BJ (cell line): ENCODE measurements at regions not wholly inside any gene's neighbourhood (a gene's known extent, or its start where the extent isn't known, plus 50 kb on each side); places are given as distances from the start of the nearest gene placed in this dataset.

Experiments used
- CTCF ChIA-PET: fragments of 350-600 bp; formaldehyde crosslinking; extraction: SDS; loops from one replicate; lab custom pipeline; 2021; ENCODE audit warnings: antibody characterized with exemption, inconsistent platforms; lab: Yijun Ruan, JAX
- POLR2A ChIA-PET: fragments of 300-600 bp; sonication (Branson Sonifier 250); formaldehyde crosslinking; extraction: SDS; loops from one replicate; lab custom pipeline; 2021; ENCODE audit warnings: antibody characterized with exemption; lab: Charles Lee
- DNase-seq: peaks from one replicate; pipeline ENCODE4 v3.0.0-alpha.2; 2011; ENCODE audit warnings: low read depth
- H3K27me3 ChIP-seq: 2 replicates; pipeline ENCODE4 v1.6.0; 2011; ENCODE audit warnings: low read length; ENCODE audit not compliant: control insufficient read depth, insufficient read depth
- H3K36me3 ChIP-seq: 2 replicates; pipeline ENCODE4 v1.5.1; 2011; ENCODE audit warnings: low read length; ENCODE audit not compliant: control insufficient read depth, insufficient read depth
- H3K4me3 ChIP-seq: 2 replicates; pipeline ENCODE4 v1.5.1; 2011; ENCODE audit warnings: low read depth, mild to moderate bottlenecking, control low read depth, low read length
- CTCF ChIP-seq: IDR thresholded peaks from 2 replicates; pipeline ENCODE4 v1.5.1; 2011; ENCODE audit warnings: low read depth, mild to moderate bottlenecking, control low read depth, inconsistent platforms, low read length, moderate library complexity; ENCODE audit not compliant: insufficient read depth

- Histone ChIP-seq H3K4me3 (no peak overlapping the region), H3K36me3 (no peaks in the 10 kb centered on the region), H3K27me3 (no peaks in the 10 kb centered on the region; the same call in 1 of the 2 replicates)
- CTCF ChIA-PET = interaction anchor here (1.7 kb wide), 1 partner anchor 11 kb away, joined by 5 read pairs; no protein-coding TSS in a partner anchor
- no peak for TF ChIP-seq CTCF
- POLR2A ChIA-PET = no interaction called here
- no peak for DNase-seq
Measured at GRCh38 chr10:62733654-62734293, 70.7 kb upstream of the ADO start.

- no peak for TF ChIP-seq CTCF
- H3K27me3 ChIP-seq = no peaks in the 10 kb centered on the region; the same call in 1 of the 2 replicates
- no peaks in the 10 kb centered on the region for H3K36me3 ChIP-seq
- POLR2A ChIA-PET = no interaction called here
- CTCF ChIA-PET = interaction anchor here (0.7 to 1.7 kb wide), 2 partner anchors 10 kb away, joined by 3 to 5 read pairs; no protein-coding TSS in a partner anchor
- DNase-seq = no peak
- H3K4me3 ChIP-seq = no peak overlapping the region
Measured at GRCh38 chr10:62734781-62735463, 69.6 kb upstream of the ADO start.

- no peak for TF ChIP-seq CTCF
- POLR2A ChIA-PET = no interaction called here
- Histone ChIP-seq H3K27me3 (no peaks in the 10 kb centered on the region), H3K4me3 (no peak overlapping the region), H3K36me3 (no peaks in the 10 kb centered on the region)
- CTCF ChIA-PET = interaction anchor here (0.7 to 1.3 kb wide), 2 partner anchors 9 to 57 kb away, joined by 3 read pairs; no protein-coding TSS in a partner anchor
- DNase-seq = no peak
Measured at GRCh38 chr10:62735464-62736167, 68.9 kb upstream of the ADO start.

GRCh38 chr10:62736168-62736546, 68.4 kb upstream of the ADO start:
- no peak for TF ChIP-seq CTCF
- CTCF ChIA-PET = interaction anchor here (1.3 kb wide), 1 partner anchor 57 kb away, joined by 3 read pairs; no protein-coding TSS in a partner anchor
- no peak for DNase-seq
- H3K4me3 ChIP-seq = no peak overlapping the region
- H3K36me3 ChIP-seq = no peaks in the 10 kb centered on the region
- H3K27me3 ChIP-seq = no peaks in the 10 kb centered on the region
- POLR2A ChIA-PET = no interaction called here

- DNase-seq = no peak
- CTCF ChIA-PET = no interaction called here
- POLR2A ChIA-PET = interaction anchor here (0.5 kb wide), 1 partner anchor 77 kb away, joined by 3 read pairs; the partner anchor contains the start of gene EGR2
Measured at GRCh38 chr10:62738916-62739315, 65.6 kb upstream of the ADO start.

More at GRCh38 chr10:62738916-62739315, 65.6 kb upstream of the ADO start:
- H3K27me3 ChIP-seq = no peaks in the 10 kb centered on the region
- H3K36me3 ChIP-seq = no peaks in the 10 kb centered on the region
- no peak for TF ChIP-seq CTCF
- no peak overlapping the region for H3K4me3 ChIP-seq
